Activated T-cell treated with anti-CD3 and anti-CD28 coated beads for 4 hours (primary cell): ENCODE measurements at regions not wholly inside any gene's neighbourhood (a gene's known extent, or its start where the extent isn't known, plus 50 kb on each side); places are given as distances from the start of the nearest gene placed in this dataset.
"Not testable (repeated sequence)": the region's sequence is repeated elsewhere in the genome, so short reads cannot be mapped to it uniquely, and the experiment has no call there.

Source experiments
- DNase-seq: peaks from one replicate; pipeline ENCODE4 v3.0.0-alpha.2; 2020

DNA sequence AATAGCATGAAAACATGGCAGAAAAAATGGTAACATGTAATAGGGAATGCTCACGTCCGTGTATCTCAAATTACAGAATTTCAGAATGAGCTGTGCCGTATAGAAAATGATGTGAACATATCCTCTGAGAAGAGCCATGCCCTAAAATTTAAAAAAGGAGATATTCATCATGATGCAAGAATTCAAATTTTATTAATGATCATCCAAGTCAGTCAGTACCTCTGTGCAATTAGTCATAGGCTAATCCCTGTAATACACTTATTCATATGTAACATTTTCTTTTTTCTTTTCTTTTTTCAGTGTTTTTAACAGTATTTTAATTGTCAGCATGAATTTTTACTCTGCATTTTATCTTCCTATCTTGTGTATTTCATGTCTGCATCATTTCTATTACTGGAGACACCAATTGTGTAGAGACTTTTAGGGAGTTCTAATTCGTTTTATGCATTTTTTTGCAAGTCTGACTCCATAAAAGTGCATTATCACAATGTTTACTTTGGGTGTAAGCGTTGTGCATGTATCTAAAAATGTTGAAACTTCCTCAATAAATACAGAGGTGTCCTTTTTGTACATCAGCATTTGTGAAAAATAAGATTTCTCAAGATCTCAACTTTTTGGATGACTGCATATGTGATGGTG, 1103.7 kb upstream of the CELF2 start:
- DNase-seq = no peak

- no peak for DNase-seq
Measured at GRCh38 chr10:9921544-9921943, 1096.1 kb upstream of the CELF2 start.

DNA sequence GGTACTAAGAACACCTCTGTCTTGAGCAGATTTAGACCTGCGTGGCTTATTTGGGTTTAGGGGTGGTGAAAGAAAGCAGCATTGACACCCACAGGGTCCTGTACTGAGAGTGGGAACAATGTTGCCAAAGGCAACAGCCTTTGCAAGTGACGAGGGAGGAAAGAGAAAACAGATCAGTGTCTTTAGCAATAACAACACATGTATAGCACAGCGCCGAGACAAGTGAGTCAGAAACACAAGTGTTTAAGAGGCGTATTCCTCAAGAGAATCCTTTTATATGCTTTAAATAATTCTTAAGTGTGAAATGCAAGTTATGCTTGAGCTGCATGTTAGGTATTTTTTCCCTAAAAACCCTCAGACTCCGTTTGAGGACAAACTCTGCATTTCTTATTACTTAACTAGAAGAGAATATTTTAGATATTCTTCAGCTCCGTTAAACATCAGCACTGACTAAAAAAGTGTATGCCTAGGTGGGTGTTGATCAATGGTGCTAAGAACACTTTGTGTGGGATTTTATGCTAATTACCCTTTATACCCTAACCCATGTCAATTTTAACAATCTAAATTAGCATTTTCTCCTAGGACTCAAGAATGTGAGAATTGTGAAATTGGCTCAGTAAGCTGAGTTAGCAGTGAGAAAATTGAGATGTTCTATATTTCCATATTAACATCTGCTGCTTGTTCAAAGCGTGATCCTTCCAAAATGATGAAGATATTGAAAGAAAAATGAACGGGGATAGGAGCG, 1095.4 kb upstream of the CELF2 start:
- no peak for DNase-seq

GRCh38 chr10:9926003-9926402, 1091.7 kb upstream of the CELF2 start:
- DNase-seq = no peak

GRCh38 chr10:9926881-9927280, 1090.8 kb upstream of the CELF2 start:
- no peak for DNase-seq

- no peak for DNase-seq
Measured at GRCh38 chr10:9939716-9940115, 1078.0 kb upstream of the CELF2 start.

- DNase-seq = no peak
Measured at GRCh38 chr10:9944690-9945089, 1073.0 kb upstream of the CELF2 start.

DNA sequence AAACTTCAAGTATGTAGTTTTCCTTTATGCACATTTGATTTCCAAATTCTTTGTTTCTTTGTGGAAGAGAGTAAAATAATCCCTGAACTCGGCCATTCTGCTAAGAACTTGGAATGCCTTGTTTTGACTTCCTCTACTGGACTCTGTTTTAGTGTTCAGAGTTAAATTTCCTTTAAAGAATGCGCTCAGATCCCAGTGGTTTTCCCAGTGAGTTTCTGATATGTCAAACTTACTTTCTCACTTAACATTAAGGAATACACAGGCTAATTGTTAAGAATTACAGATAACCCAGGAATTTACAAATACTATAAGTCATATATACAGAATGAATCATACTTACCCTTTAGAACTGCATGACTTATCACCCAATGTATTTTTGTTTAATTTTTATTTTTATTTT, 1067.6 kb upstream of the CELF2 start:
- no peak for DNase-seq

- DNase-seq = no peak
Measured at GRCh38 chr10:9951481-9952257, 1066.0 kb upstream of the CELF2 start.

DNA sequence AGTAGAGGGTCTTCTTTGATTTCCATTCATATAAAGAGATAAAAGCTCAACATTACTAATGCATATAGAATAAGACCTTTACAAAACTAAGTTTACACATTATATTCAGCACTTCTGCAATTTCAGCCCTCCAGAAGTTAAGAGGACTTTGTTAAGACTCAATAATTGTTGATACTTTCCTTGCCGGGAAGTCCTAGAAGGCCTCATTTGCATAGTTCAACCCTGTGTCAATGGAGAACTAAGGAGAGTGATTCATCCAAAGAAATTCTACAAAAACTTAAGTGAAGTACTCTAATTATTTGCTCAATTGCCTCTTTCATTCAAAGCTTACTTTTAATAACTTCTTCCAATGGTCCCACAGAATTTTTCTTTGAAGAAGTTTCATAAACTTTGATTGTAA, 1060.3 kb upstream of the CELF2 start:
- no peak for DNase-seq

GRCh38 chr10:9957876-9958275, 1059.8 kb upstream of the CELF2 start:
- not testable (repeated sequence) for DNase-seq

- DNase-seq = no peak
Measured at GRCh38 chr10:9965341-9965740, 1052.3 kb upstream of the CELF2 start.

- DNase-seq = no peak
Measured at GRCh38 chr10:9986786-9987185, 1030.9 kb upstream of the CELF2 start.

- no peak for DNase-seq
Measured at GRCh38 chr10:9987197-9987596, 1030.5 kb upstream of the CELF2 start.

- no peak for DNase-seq
Measured at GRCh38 chr10:9992661-9993060, 1025.0 kb upstream of the CELF2 start.

DNA sequence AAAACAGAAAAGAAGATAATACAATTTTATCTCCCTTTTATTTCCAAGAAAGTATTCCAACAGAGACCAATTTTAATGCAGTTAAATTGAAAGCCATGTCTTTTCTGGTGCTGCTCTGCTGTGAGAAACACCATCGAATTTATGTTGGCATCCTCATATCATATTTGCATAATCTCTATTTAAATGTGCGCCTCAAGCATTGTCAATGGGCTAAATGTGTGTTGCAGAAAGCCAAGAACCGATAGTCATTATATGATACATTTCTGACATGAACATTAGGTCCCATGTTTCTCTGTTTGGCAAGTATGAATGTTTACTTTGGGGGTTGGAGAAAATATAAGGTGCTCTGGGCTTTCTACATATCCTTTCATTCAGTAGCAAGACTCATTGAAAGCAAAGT, 1023.5 kb upstream of the CELF2 start:
- no peak for DNase-seq

GRCh38 chr10:9999627-10000026, 1018.0 kb upstream of the CELF2 start:
- no peak for DNase-seq

DNA sequence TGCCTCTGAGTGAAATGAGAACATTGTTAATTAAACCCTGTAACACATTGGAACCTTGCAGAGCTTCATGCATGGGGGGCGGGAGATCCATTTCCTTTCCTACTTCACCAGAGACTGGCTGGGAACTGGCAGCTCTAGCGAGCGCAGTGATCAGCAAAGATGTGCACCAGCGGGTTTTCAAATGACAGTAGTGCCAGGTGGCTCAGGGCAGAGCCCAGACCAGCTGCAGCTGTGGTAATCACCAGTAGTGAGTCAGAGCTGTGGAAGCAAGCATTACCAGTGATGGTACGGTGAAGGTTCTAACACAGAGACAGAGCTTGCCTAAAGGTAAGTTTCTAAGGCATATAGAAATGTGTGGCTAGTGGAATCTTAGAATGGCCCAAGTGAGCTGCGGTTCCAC, 1009.7 kb upstream of the CELF2 start:
- no peak for DNase-seq

GRCh38 chr10:10010397-10010796, 1007.3 kb upstream of the CELF2 start:
- no peak for DNase-seq

DNA sequence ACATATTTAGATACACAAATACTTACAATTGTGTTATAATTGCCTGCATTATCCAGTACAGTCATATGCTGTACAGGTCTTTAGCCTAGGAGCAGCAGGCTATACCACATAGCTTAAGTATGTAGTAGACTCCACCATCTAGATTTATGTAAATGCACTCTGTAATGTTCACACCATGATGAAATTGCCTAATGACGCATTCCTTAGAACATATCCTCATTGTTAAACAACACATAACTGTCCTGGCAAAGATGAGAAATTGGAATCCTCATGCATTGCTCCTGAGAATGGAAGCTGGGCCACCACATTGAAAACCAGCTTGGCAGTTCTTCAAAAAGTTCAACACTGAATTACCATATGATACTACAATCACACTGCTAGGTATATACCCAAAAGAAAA, 1002.8 kb upstream of the CELF2 start:
- no peak for DNase-seq

DNA sequence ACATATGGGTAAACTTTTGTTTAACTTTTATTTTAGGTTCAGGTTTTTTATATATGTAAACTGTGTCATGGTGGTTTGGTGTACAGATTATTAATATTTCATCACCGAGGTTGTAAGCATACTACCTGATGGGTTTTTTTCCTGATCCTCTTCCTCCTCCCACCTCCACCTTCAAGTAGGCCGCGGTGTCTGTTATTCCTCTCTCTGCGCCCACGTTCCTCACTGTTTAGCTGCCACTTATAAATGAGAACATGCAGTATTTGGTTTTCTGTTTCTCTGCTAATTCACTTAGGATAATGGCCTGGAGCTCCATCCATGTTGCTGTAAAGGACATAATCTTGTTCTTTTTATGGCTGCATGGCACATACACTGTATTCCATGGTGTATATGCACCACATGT, 1000.0 kb upstream of the CELF2 start:
- DNase-seq = no peak

GRCh38 chr10:10020945-10021344, 996.7 kb upstream of the CELF2 start:
- DNase-seq = no peak

DNA sequence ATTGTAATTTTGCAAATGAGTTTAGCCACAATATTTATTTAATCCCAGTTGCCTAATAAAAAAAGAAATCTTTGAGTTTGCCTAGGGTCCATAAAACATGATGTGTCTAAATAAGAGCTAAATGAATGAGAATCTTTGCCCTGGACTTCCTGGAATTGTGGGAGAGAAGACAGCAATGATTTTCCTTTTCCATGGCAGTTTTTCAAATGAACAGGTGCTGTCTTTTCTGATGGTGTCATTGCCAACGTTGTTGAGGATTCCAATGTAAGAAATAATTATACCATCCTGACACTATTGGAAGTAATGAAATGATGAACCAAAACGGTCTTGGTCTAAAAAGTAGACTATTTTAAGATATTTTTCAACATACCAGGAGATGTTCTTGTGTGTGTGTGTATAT, 984.7 kb upstream of the CELF2 start:
- no peak for DNase-seq

DNA sequence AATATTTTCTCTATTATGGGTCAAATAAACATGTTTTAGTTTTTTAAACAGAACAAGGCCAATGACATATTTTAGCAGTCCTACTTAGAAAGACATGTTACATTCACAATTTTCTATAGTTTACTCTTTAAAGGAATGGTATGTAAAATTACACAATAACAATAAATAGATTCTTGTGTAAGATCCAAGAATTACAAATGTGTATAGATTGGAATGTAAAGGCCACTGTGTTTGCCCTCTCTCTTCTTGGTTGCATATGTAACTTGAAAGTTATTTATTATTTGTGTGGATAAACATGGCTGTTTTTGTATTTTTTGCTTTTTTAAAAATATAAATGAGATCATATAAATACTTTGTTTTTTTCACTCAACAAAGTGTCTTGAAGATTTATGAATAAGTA, 979.3 kb upstream of the CELF2 start:
- DNase-seq = no peak
